T47D (cell line): ENCODE measurements at regions not wholly inside any gene's neighbourhood (a gene's known extent, or its start where the extent isn't known, plus 50 kb on each side); places are given as distances from the start of the nearest gene placed in this dataset.

Source experiments
- DNase-seq, 2 experiments: peaks; one replicate each; pipeline versions ENCODE4 v3.0.0 to v3.0.0-alpha.2; 2011 to 2012; ENCODE audit warnings: low read depth in 1 of 2, low spot score in 1 of 2
- JUND ChIP-seq: IDR thresholded peaks from 2 replicates; pipeline ENCODE4 v1.6.1; 2012; ENCODE audit warnings: low read depth
- in situ Hi-C: cut with HindIII; loops from 2 replicates; pipeline ENCODE4 v1.10.0; 2016; ENCODE audit warnings: low sequenced_read_pairs, low pct_unique_long_range_greater_than_20kb

GRCh38 chr12:4114986-4115385, 158.6 kb upstream of the CCND2 start:
- no peak for TF ChIP-seq JUND
- DNase-seq = no peak
- in situ Hi-C loops = no loop called here

GRCh38 chr12:4112734-4113325, 160.7 kb upstream of the CCND2 start:
- in situ Hi-C loops = no loop called here
- no peak for TF ChIP-seq JUND
- DNase-seq = no peak

GRCh38 chr12:4112290-4112689, 161.3 kb upstream of the CCND2 start:
- no peak for TF ChIP-seq JUND
- in situ Hi-C loops = no loop called here
- no peak for DNase-seq

GRCh38 chr12:4111010-4111409, 162.6 kb upstream of the CCND2 start:
- no peak for DNase-seq
- in situ Hi-C loops = no loop called here

GRCh38 chr12:4109826-4110225, 163.7 kb upstream of the CCND2 start:
- in situ Hi-C loops = no loop called here
- TF ChIP-seq JUND = no peak
- no peak for DNase-seq

More at GRCh38 chr12:4111010-4111409, 162.6 kb upstream of the CCND2 start:
- no peak for TF ChIP-seq JUND

GRCh38 chr12:4108803-4109345, 164.7 kb upstream of the CCND2 start:
- TF ChIP-seq JUND = no peak
- in situ Hi-C loops = no loop called here
- DNase-seq = no peak

- TF ChIP-seq JUND = no peak
- in situ Hi-C loops = no loop called here
- DNase-seq = no peak
Observed at GRCh38 chr12:4107911-4108697, 165.5 kb upstream of the CCND2 start.

GRCh38 chr12:4107436-4107878, 166.1 kb upstream of the CCND2 start:
- no peak for DNase-seq
- in situ Hi-C loops = no loop called here
- no peak for TF ChIP-seq JUND

- in situ Hi-C loops = no loop called here
- DNase-seq = no peak
Observed at GRCh38 chr12:4106621-4107020, 166.9 kb upstream of the CCND2 start.

GRCh38 chr12:4104722-4105244, 168.8 kb upstream of the CCND2 start:
- DNase-seq = no peak
- no peak for TF ChIP-seq JUND
- in situ Hi-C loops = no loop called here

More at GRCh38 chr12:4106621-4107020, 166.9 kb upstream of the CCND2 start:
- TF ChIP-seq JUND = no peak

GRCh38 chr12:4099276-4099675, 174.3 kb upstream of the CCND2 start:
- no peak for TF ChIP-seq JUND
- in situ Hi-C loops = no loop called here
- no peak for DNase-seq

GRCh38 chr12:4091016-4091743, 182.4 kb upstream of the CCND2 start:
- in situ Hi-C loops = no loop called here
- no peak for TF ChIP-seq JUND

GRCh38 chr12:4089956-4090355, 183.6 kb upstream of the CCND2 start:
- TF ChIP-seq JUND = no peak
- DNase-seq = no peak
- in situ Hi-C loops = no loop called here

More at GRCh38 chr12:4091016-4091743, 182.4 kb upstream of the CCND2 start:
- no peak for DNase-seq
